ENCODE measurements at regions not wholly inside any gene's neighbourhood (a gene's known extent, or its start where the extent isn't known, plus 50 kb on each side); places are given as distances from the start of the nearest gene placed in this dataset.
"Not testable (repeated sequence)": the region's sequence is repeated elsewhere in the genome, so short reads cannot be mapped to it uniquely, and the experiment has no call there.

GRCh38 chr13:106088085-106088484 lies 447.4 kb downstream of the EFNB2 start:
- no peak for DNase-seq

- no peak for DNase-seq
These were observed 448.3 kb downstream of the EFNB2 start for GRCh38 chr13:106087201-106087600.

GRCh38 chr13:106083620-106084350 lies 451.7 kb downstream of the EFNB2 start:
- no peak for DNase-seq

- not testable (repeated sequence) for DNase-seq
These were observed 454.2 kb downstream of the EFNB2 start for GRCh38 chr13:106081221-106081620.

GRCh38 chr13:106078191-106078590 lies 457.3 kb downstream of the EFNB2 start:
- no peak for DNase-seq

GRCh38 chr13:106077017-106077416 lies 458.4 kb downstream of the EFNB2 start:
- no peak for DNase-seq

GRCh38 chr13:106072014-106072413 lies 463.4 kb downstream of the EFNB2 start:
- no peak for DNase-seq

GRCh38 chr13:106063591-106064313 lies 471.7 kb downstream of the EFNB2 start:
- no peak for DNase-seq

GRCh38 chr13:106061781-106062180 lies 473.7 kb downstream of the EFNB2 start:
- no peak for DNase-seq

GRCh38 chr13:106056851-106057250 lies 478.6 kb downstream of the EFNB2 start:
- DNase-seq: no peak

- no peak for DNase-seq
These were observed 483.2 kb downstream of the EFNB2 start for GRCh38 chr13:106052200-106052767.

- no peak for DNase-seq
These were observed 486.3 kb downstream of the EFNB2 start for GRCh38 chr13:106049171-106049570.

- no peak for DNase-seq
These were observed 487.1 kb downstream of the EFNB2 start for GRCh38 chr13:106048386-106048785.

GRCh38 chr13:106047859-106048258 lies 487.6 kb downstream of the EFNB2 start:
- no peak for DNase-seq

GRCh38 chr13:106042996-106043581 lies 492.4 kb downstream of the EFNB2 start:
- DNase-seq: no peak

- DNase-seq: no peak
These were observed 494.0 kb downstream of the EFNB2 start for GRCh38 chr13:106041445-106041844.

- DNase-seq: no peak
These were observed 496.7 kb downstream of the EFNB2 start for GRCh38 chr13:106038752-106039151.

- DNase-seq: no peak
These were observed 498.6 kb downstream of the EFNB2 start for GRCh38 chr13:106036870-106037269.

GRCh38 chr13:106034201-106034600 lies 501.3 kb downstream of the EFNB2 start:
- DNase-seq: no peak

GRCh38 chr13:106033659-106034058 lies 501.8 kb downstream of the EFNB2 start:
- DNase-seq: no peak

GRCh38 chr13:106032441-106032840 lies 503.0 kb downstream of the EFNB2 start:
- no peak for DNase-seq

- no peak for DNase-seq
These were observed 505.7 kb downstream of the EFNB2 start for GRCh38 chr13:106029676-106030290.

GRCh38 chr13:106028911-106029310 lies 506.6 kb downstream of the EFNB2 start:
- no peak for DNase-seq

All from CD4-positive, alpha-beta T cell treated with Interleukin-6 for 4 hours (primary cell).